ENCODE measurements at regions not wholly inside any gene's neighbourhood (a gene's known extent, or its start where the extent isn't known, plus 50 kb on each side); places are given as distances from the start of the nearest gene placed in this dataset.

DNA sequence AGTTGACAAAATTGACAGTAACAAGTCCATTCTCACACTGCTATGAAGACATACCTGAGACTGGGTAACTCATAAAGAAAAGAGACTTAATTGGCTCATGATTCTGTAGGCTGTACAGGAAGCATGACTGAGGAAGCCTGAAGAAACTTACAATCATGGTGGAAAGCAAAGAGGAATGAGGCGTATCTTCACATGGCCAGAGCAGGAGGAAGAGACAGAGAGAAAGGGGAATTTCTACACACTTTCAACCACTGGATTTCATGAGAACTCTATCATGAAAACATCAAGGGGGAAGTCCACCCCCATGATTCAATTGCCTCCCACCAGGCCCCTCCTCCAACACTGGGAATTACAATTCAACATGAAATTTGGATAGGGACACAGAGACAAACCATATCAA, 758.4 kb upstream of the SLITRK1 start:
- Histone ChIP-seq H3K4me1 (ENCODE audit: control insufficient read depth in 1 of 2, insufficient read depth in 2 of 2, low read length in 2 of 2) (no peaks in the 10 kb centered on the region), H3K27ac (ENCODE audit: low read depth, low read length) (no peak overlapping the region), H3K9me3 (ENCODE audit: control insufficient read depth in 1 of 2, low read length in 2 of 2) (no peaks in the 10 kb centered on the region), H3K4me3 (ENCODE audit: low read depth in 1 of 2, low read length in 2 of 2) (no peak overlapping the region), H3K27me3 (ENCODE audit: control insufficient read depth in 1 of 2, insufficient read depth in 2 of 2, low read length in 2 of 2) (no peaks in the 10 kb centered on the region), H3K9ac (ENCODE audit: low read depth in 1 of 2, low read length in 2 of 2) (no peak overlapping the region), H3K36me3 (ENCODE audit: control insufficient read depth in 1 of 2, insufficient read depth in 2 of 2, low read length in 2 of 2) (no peaks in the 10 kb centered on the region)

DNA sequence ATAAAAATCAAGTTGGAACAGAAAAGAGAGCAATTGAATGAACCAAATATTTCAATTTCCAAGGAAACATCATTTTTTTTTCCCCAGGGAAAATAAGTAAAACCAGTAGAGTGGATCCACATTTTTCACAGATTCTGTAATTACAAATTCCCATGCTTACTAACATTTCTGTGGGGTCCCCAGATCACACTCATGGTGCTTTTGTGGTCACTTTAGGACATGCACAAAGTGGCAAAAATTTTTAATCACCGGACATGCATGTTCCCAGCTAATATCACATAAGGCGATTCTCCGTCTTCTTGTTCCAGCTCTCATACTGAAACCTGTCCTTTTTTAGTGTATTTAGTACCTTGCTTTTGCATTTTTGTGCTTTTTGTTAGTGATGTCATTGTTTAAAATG, 748.2 kb upstream of the SLITRK1 start:
- no peak overlapping the region for H3K27ac ChIP-seq (ENCODE audit: low read depth, low read length)
- H3K4me3 ChIP-seq (ENCODE audit: low read depth in 1 of 2, low read length in 2 of 2): no peak overlapping the region

GRCh38 chr13:84616864-84617263, 734.6 kb upstream of the SLITRK1 start:
- Histone ChIP-seq H3K4me1 (ENCODE audit: control insufficient read depth in 1 of 2, insufficient read depth in 2 of 2, low read length in 2 of 2) (no peaks in the 10 kb centered on the region), H3K9me3 (ENCODE audit: control insufficient read depth in 1 of 2, low read length in 2 of 2) (no peaks in the 10 kb centered on the region), H3K27me3 (ENCODE audit: control insufficient read depth in 1 of 2, insufficient read depth in 2 of 2, low read length in 2 of 2) (no peaks in the 10 kb centered on the region)

More for the DNA sequence above, 748.2 kb upstream of the SLITRK1 start:
- no peak overlapping the region for H3K9ac ChIP-seq (ENCODE audit: low read depth in 1 of 2, low read length in 2 of 2)
- H3K4me1 ChIP-seq (ENCODE audit: control insufficient read depth in 1 of 2, insufficient read depth in 2 of 2, low read length in 2 of 2): no peaks in the 10 kb centered on the region
- no peaks in the 10 kb centered on the region for H3K36me3 ChIP-seq (ENCODE audit: control insufficient read depth in 1 of 2, insufficient read depth in 2 of 2, low read length in 2 of 2)
- H3K9me3 ChIP-seq (ENCODE audit: control insufficient read depth in 1 of 2, low read length in 2 of 2): peaks cover 0 to 8% of the 10 kb centered on the region in 2 donors
- no peaks in the 10 kb centered on the region for H3K27me3 ChIP-seq (ENCODE audit: control insufficient read depth in 1 of 2, insufficient read depth in 2 of 2, low read length in 2 of 2)

DNA sequence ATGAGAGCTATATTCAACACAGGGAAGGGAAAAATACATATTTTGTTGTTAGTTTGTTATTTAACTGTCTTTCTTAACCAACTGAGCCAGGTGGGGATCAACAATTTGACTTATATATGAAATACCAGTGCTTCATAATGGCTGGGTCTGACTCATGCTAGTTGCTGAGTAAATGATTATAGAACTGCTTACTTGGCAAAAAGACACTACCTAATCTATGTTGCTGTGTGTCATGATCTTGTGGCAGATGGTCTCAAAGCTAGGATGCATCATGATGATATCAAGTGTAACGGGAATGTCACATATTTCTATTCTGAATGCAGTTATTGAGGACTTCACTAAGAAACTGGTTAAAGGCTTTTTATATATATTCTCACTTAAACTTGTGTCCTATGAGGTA, 727.4 kb upstream of the SLITRK1 start:
- Histone ChIP-seq H3K36me3 (ENCODE audit: control insufficient read depth in 1 of 2, insufficient read depth in 2 of 2, low read length in 2 of 2) (no peaks in the 10 kb centered on the region), H3K4me3 (ENCODE audit: low read depth in 1 of 2, low read length in 2 of 2) (no peak overlapping the region), H3K4me1 (ENCODE audit: control insufficient read depth in 1 of 2, insufficient read depth in 2 of 2, low read length in 2 of 2) (no peaks in the 10 kb centered on the region), H3K9me3 (ENCODE audit: control insufficient read depth in 1 of 2, low read length in 2 of 2) (peaks cover 2 to 9% of the 10 kb centered on the region in 2 donors), H3K9ac (ENCODE audit: low read depth in 1 of 2, low read length in 2 of 2) (no peak overlapping the region), H3K27me3 (ENCODE audit: control insufficient read depth in 1 of 2, insufficient read depth in 2 of 2, low read length in 2 of 2) (no peaks in the 10 kb centered on the region), H3K27ac (ENCODE audit: low read depth, low read length) (no peak overlapping the region)

More at GRCh38 chr13:84616864-84617263, 734.6 kb upstream of the SLITRK1 start:
- no peak overlapping the region for H3K27ac ChIP-seq (ENCODE audit: low read depth, low read length)
- H3K4me3 ChIP-seq (ENCODE audit: low read depth in 1 of 2, low read length in 2 of 2): no peak overlapping the region
- H3K9ac ChIP-seq (ENCODE audit: low read depth in 1 of 2, low read length in 2 of 2): no peak overlapping the region
- no peaks in the 10 kb centered on the region for H3K36me3 ChIP-seq (ENCODE audit: control insufficient read depth in 1 of 2, insufficient read depth in 2 of 2, low read length in 2 of 2)

- H3K36me3 ChIP-seq (ENCODE audit: control insufficient read depth in 1 of 2, insufficient read depth in 2 of 2, low read length in 2 of 2): no peaks in the 10 kb centered on the region
- peaks cover 2 to 9% of the 10 kb centered on the region in 2 donors for H3K9me3 ChIP-seq (ENCODE audit: control insufficient read depth in 1 of 2, low read length in 2 of 2)
- no peak overlapping the region for H3K9ac ChIP-seq (ENCODE audit: low read depth in 1 of 2, low read length in 2 of 2)
- H3K4me1 ChIP-seq (ENCODE audit: control insufficient read depth in 1 of 2, insufficient read depth in 2 of 2, low read length in 2 of 2): no peaks in the 10 kb centered on the region
- no peak overlapping the region for H3K27ac ChIP-seq (ENCODE audit: low read depth, low read length)
- no peaks in the 10 kb centered on the region for H3K27me3 ChIP-seq (ENCODE audit: control insufficient read depth in 1 of 2, insufficient read depth in 2 of 2, low read length in 2 of 2)
- no peak overlapping the region for H3K4me3 ChIP-seq (ENCODE audit: low read depth in 1 of 2, low read length in 2 of 2)
Measured at GRCh38 chr13:84607261-84608013, 725.2 kb upstream of the SLITRK1 start.

- no peak overlapping the region for H3K4me3 ChIP-seq (ENCODE audit: low read depth in 1 of 2, low read length in 2 of 2)
- no peaks in the 10 kb centered on the region for H3K4me1 ChIP-seq (ENCODE audit: control insufficient read depth in 1 of 2, insufficient read depth in 2 of 2, low read length in 2 of 2)
- no peak overlapping the region for H3K9ac ChIP-seq (ENCODE audit: low read depth in 1 of 2, low read length in 2 of 2)
Measured at GRCh38 chr13:84606616-84607015, 724.3 kb upstream of the SLITRK1 start.

DNA sequence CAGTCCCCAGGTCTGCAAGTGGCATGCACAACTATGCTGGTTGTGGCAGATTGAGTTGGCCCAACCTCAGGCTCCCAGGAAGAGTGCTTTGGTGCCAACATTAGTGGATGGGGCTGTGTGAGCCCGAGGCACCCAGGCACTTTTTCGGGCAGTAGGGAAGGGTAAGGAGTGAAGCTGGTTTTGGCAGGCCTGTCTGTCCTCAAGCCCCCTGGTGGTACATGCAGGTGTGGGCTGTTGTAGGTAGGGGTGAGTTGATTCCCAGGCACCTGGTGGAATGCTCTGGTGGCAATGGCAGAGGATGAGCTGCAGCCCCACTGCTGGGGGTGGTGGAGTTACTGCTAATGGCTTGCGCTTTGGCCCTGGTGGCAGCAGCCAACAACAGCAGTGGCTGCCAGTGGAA, 723.7 kb upstream of the SLITRK1 start:
- Histone ChIP-seq H3K36me3 (ENCODE audit: control insufficient read depth in 1 of 2, insufficient read depth in 2 of 2, low read length in 2 of 2) (no peaks in the 10 kb centered on the region), H3K9me3 (ENCODE audit: control insufficient read depth in 1 of 2, low read length in 2 of 2) (peaks cover 2 to 12% of the 10 kb centered on the region in 2 donors), H3K4me1 (ENCODE audit: control insufficient read depth in 1 of 2, insufficient read depth in 2 of 2, low read length in 2 of 2) (no peaks in the 10 kb centered on the region), H3K27me3 (ENCODE audit: control insufficient read depth in 1 of 2, insufficient read depth in 2 of 2, low read length in 2 of 2) (no peaks in the 10 kb centered on the region), H3K4me3 (ENCODE audit: low read depth in 1 of 2, low read length in 2 of 2) (no peak overlapping the region), H3K27ac (ENCODE audit: low read depth, low read length) (no peak overlapping the region), H3K9ac (ENCODE audit: low read depth in 1 of 2, low read length in 2 of 2) (no peak overlapping the region)

More at GRCh38 chr13:84606616-84607015, 724.3 kb upstream of the SLITRK1 start:
- H3K36me3 ChIP-seq (ENCODE audit: control insufficient read depth in 1 of 2, insufficient read depth in 2 of 2, low read length in 2 of 2): no peaks in the 10 kb centered on the region
- no peak overlapping the region for H3K27ac ChIP-seq (ENCODE audit: low read depth, low read length)
- H3K27me3 ChIP-seq (ENCODE audit: control insufficient read depth in 1 of 2, insufficient read depth in 2 of 2, low read length in 2 of 2): no peaks in the 10 kb centered on the region
- peaks cover 2 to 9% of the 10 kb centered on the region in 2 donors for H3K9me3 ChIP-seq (ENCODE audit: control insufficient read depth in 1 of 2, low read length in 2 of 2)

GRCh38 chr13:84591444-84591843, 709.2 kb upstream of the SLITRK1 start:
- no peak overlapping the region for H3K27ac ChIP-seq (ENCODE audit: low read depth, low read length)
- H3K9ac ChIP-seq (ENCODE audit: low read depth in 1 of 2, low read length in 2 of 2): no peak overlapping the region
- H3K9me3 ChIP-seq (ENCODE audit: control insufficient read depth in 1 of 2, low read length in 2 of 2): no peaks in the 10 kb centered on the region
- H3K4me3 ChIP-seq (ENCODE audit: low read depth in 1 of 2, low read length in 2 of 2): no peak overlapping the region
- H3K27me3 ChIP-seq (ENCODE audit: control insufficient read depth in 1 of 2, insufficient read depth in 2 of 2, low read length in 2 of 2): no peaks in the 10 kb centered on the region
- H3K36me3 ChIP-seq (ENCODE audit: control insufficient read depth in 1 of 2, insufficient read depth in 2 of 2, low read length in 2 of 2): no peaks in the 10 kb centered on the region
- no peaks in the 10 kb centered on the region for H3K4me1 ChIP-seq (ENCODE audit: control insufficient read depth in 1 of 2, insufficient read depth in 2 of 2, low read length in 2 of 2)

- no peak overlapping the region for H3K4me3 ChIP-seq (ENCODE audit: low read depth in 1 of 2, low read length in 2 of 2)
- H3K9ac ChIP-seq (ENCODE audit: low read depth in 1 of 2, low read length in 2 of 2): no peak overlapping the region
- no peaks in the 10 kb centered on the region for H3K27me3 ChIP-seq (ENCODE audit: control insufficient read depth in 1 of 2, insufficient read depth in 2 of 2, low read length in 2 of 2)
- no peaks in the 10 kb centered on the region for H3K4me1 ChIP-seq (ENCODE audit: control insufficient read depth in 1 of 2, insufficient read depth in 2 of 2, low read length in 2 of 2)
- no peaks in the 10 kb centered on the region for H3K9me3 ChIP-seq (ENCODE audit: control insufficient read depth in 1 of 2, low read length in 2 of 2)
- no peaks in the 10 kb centered on the region for H3K36me3 ChIP-seq (ENCODE audit: control insufficient read depth in 1 of 2, insufficient read depth in 2 of 2, low read length in 2 of 2)
- no peak overlapping the region for H3K27ac ChIP-seq (ENCODE audit: low read depth, low read length)
Measured at GRCh38 chr13:84590663-84591062, 708.4 kb upstream of the SLITRK1 start.

- H3K4me1 ChIP-seq (ENCODE audit: control insufficient read depth in 1 of 2, insufficient read depth in 2 of 2, low read length in 2 of 2): no peaks in the 10 kb centered on the region
- no peaks in the 10 kb centered on the region for H3K36me3 ChIP-seq (ENCODE audit: control insufficient read depth in 1 of 2, insufficient read depth in 2 of 2, low read length in 2 of 2)
- H3K27me3 ChIP-seq (ENCODE audit: control insufficient read depth in 1 of 2, insufficient read depth in 2 of 2, low read length in 2 of 2): no peaks in the 10 kb centered on the region
- no peaks in the 10 kb centered on the region for H3K9me3 ChIP-seq (ENCODE audit: control insufficient read depth in 1 of 2, low read length in 2 of 2)
- H3K4me3 ChIP-seq (ENCODE audit: low read depth in 1 of 2, low read length in 2 of 2): no peak overlapping the region
- H3K9ac ChIP-seq (ENCODE audit: low read depth in 1 of 2, low read length in 2 of 2): no peak overlapping the region
- no peak overlapping the region for H3K27ac ChIP-seq (ENCODE audit: low read depth, low read length)
Measured at GRCh38 chr13:84588023-84588422, 705.7 kb upstream of the SLITRK1 start.

All from duodenal mucosa (tissue), 2 donors.